WTC11 (cell line): ENCODE measurements at regions not wholly inside any gene's neighbourhood (a gene's known extent, or its start where the extent isn't known, plus 50 kb on each side); places are given as distances from the start of the nearest gene placed in this dataset.

Source experiments
- CREB1 ChIP-seq: sonication (generic); formaldehyde crosslinking; IDR thresholded peaks from 2 replicates; pipeline ENCODE4 v1.8.0; 2023; ENCODE audit warnings: mild to moderate bottlenecking, missing genetic modification reagents
- CREM ChIP-seq: sonication (generic); formaldehyde crosslinking; IDR thresholded peaks from 2 replicates; pipeline ENCODE4 v1.8.1; 2022; ENCODE audit warnings: mild to moderate bottlenecking, missing genetic modification reagents, moderate library complexity
- CTCF ChIP-seq: fragments of 200-600 bp; IDR thresholded peaks from 2 replicates; pipeline ENCODE4 v1.8.0; 2022; ENCODE audit warnings: antibody characterized with exemption
- MAX ChIP-seq: sonication (generic); formaldehyde crosslinking; IDR thresholded peaks from 2 replicates; pipeline ENCODE4 v1.8.0; 2022; ENCODE audit warnings: mild to moderate bottlenecking, missing genetic modification reagents
- TP53 ChIP-seq: sonication (generic); formaldehyde crosslinking; IDR thresholded peaks from 2 replicates; pipeline ENCODE4 v1.8.1; 2023; ENCODE audit warnings: mild to moderate bottlenecking, missing genetic modification reagents
- USF1 ChIP-seq: sonication (generic); formaldehyde crosslinking; IDR thresholded peaks from 2 replicates; pipeline ENCODE4 v1.8.0; 2022; ENCODE audit warnings: mild to moderate bottlenecking, missing genetic modification reagents

- TF ChIP-seq CTCF = no peak
- no peak for TF ChIP-seq CREB1
- no peak for TF ChIP-seq MAX
- no peak for TF ChIP-seq TP53 (CRISPR knock-in tag)
- TF ChIP-seq USF1 (CRISPR knock-in tag) = no peak
- no peak for TF ChIP-seq CREM (CRISPR knock-in tag)
These were observed 185.0 kb upstream of the GRIN3A start for GRCh38 chr9:101923451-101923850.
